ENCODE measurements at regions not wholly inside any gene's neighbourhood (a gene's known extent, or its start where the extent isn't known, plus 50 kb on each side); places are given as distances from the start of the nearest gene placed in this dataset.

GRCh38 chr2:6794448-6794847 lies 71.3 kb downstream of the CMPK2 start:
- TF ChIP-seq MAF1 (CRISPR knock-in tag; IDR thresholded peaks at IDR 0.05; ENCODE audit: borderline replicate concordance) (no peak), AHR (CRISPR knock-in tag; IDR thresholded peaks at IDR 0.05) (no peak), NR3C1 (CRISPR knock-in tag; IDR thresholded peaks at IDR 0.05) (no peak), GABPA (IDR thresholded peaks at IDR 0.05; ENCODE audit: low read depth, low read length) (no peak), GABPA (CRISPR knock-in tag; IDR thresholded peaks at IDR 0.05; ENCODE audit: low read depth) (no peak), PCBP2 (optimal IDR thresholded peaks at IDR 0.05; ENCODE audit: low read depth, low read length, poor library complexity, severe bottlenecking) (no peak)

Measured in HepG2 (cell line).